Activated naive CD8-positive, alpha-beta T cell (primary cell): ENCODE measurements at regions not wholly inside any gene's neighbourhood (a gene's known extent, or its start where the extent isn't known, plus 50 kb on each side); places are given as distances from the start of the nearest gene placed in this dataset.

Experiments used
- H3K27ac Mint-ChIP-seq: one replicate; pipeline ENCODE4 v1.8.0; 2021; ENCODE audit warnings: mixed read lengths
- H3K27me3 Mint-ChIP-seq: one replicate; pipeline ENCODE4 v1.8.0; 2021; ENCODE audit warnings: mixed read lengths
- H3K36me3 Mint-ChIP-seq: one replicate; pipeline ENCODE4 v1.8.0; 2021; ENCODE audit warnings: mixed read lengths
- H3K4me1 Mint-ChIP-seq: one replicate; pipeline ENCODE4 v1.8.0; 2021; ENCODE audit warnings: low read depth, mixed read lengths
- H3K4me3 Mint-ChIP-seq: one replicate; pipeline ENCODE4 v1.8.0; 2021; ENCODE audit warnings: mild to moderate bottlenecking, mixed read lengths
- H3K9me3 Mint-ChIP-seq: one replicate; pipeline ENCODE4 v1.8.0; 2021; ENCODE audit warnings: low read depth, mixed read lengths

DNA sequence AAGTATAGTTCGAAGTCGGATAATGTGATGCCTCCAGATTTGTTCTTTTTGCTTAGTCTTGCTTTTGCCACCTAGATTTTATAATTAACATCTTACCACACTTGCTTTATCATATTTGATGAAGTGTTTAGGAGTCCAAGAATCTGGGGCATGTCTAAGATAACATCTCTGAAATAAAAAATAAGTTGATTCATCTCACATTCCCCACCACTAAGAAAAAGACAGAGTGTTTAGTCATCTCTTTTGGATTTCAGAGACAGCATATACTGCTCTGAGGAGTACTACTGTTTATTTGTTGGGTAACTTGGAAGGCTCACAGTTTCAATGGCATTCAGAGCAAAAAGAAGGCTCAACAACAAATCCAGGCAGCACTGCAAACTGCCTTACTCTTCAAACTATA, 324.2 kb upstream of the ATP11B start:
- Mint-ChIP-seq H3K27ac (no peak overlapping the region), H3K4me1 (no peaks in the 10 kb centered on the region), H3K27me3 (no peaks in the 10 kb centered on the region), H3K4me3 (no peak overlapping the region), H3K36me3 (no peaks in the 10 kb centered on the region), H3K9me3 (no peaks in the 10 kb centered on the region)

GRCh38 chr3:182470187-182470586, 323.1 kb upstream of the ATP11B start:
- Mint-ChIP-seq H3K36me3 (no peaks in the 10 kb centered on the region), H3K9me3 (no peaks in the 10 kb centered on the region), H3K27me3 (no peaks in the 10 kb centered on the region), H3K4me1 (no peaks in the 10 kb centered on the region), H3K4me3 (no peak overlapping the region), H3K27ac (no peak overlapping the region)

GRCh38 chr3:182473191-182473710, 320.1 kb upstream of the ATP11B start:
- H3K4me3 Mint-ChIP-seq: no peak overlapping the region
- no peaks in the 10 kb centered on the region for H3K9me3 Mint-ChIP-seq
- H3K36me3 Mint-ChIP-seq: no peaks in the 10 kb centered on the region
- H3K27ac Mint-ChIP-seq: no peak overlapping the region
- no peaks in the 10 kb centered on the region for H3K27me3 Mint-ChIP-seq
- H3K4me1 Mint-ChIP-seq: no peaks in the 10 kb centered on the region

DNA sequence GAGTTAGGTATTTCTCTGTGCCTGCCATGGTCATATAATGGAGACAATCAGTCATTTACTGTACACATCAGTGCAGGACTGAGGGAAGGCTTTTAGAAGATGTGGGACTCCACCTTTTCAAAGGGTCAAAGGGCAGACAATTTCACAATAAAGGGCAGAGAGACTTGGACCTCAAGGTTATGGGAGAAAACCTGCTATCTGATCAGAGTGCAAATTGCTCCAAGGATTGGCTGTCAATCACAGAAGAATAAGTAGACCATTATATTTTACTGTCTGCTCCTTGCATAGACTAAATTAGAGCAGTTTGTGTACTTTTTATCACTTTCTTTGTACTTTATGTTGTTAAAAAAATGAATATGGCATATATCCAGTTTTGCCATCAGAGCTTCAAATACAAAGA, 314.9 kb upstream of the ATP11B start:
- H3K27me3 Mint-ChIP-seq: no peaks in the 10 kb centered on the region

DNA sequence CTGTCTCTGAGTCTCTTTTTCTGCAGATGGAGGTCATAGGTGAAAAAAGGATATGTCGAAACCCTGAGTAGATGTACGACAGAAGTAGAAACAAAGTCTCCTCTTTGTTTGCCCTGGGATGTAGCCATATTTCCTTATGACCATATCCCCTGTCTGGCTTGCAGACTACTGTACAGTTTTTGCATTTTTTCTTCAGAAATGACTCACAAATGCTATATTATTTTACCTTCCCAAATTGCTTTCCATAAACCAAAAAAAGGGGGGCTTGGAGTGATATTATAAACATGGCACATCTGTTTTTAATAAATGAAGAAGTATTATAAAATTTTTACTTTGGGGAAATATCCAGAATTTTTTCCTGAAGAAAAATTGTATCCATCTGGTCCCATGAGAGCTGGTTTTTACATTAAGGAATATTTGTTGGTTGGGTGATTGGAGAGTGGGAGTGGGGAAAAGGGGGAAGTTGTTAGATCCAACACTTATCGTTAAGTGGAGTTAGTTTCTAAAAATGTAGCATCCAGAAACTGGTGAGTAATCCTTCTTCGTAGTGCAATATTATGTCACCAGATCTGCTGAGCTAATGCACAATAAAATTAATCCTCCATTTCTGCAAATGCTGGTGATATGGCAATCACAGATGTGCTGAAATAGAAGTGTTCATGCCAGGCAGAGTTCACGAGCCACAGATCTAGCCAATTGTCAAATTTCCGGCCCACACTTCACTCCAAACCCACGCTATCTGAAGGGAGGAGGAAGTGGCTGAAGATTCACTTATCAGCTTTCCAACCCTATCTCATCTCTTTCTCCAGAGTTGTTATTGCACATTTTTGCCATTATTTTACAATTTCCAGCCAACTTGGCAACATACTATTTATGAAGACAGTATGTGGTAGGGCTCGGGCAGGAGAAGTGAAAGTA, 313.6 kb upstream of the ATP11B start:
- Mint-ChIP-seq H3K27ac (no peak overlapping the region), H3K4me3 (no peak overlapping the region), H3K4me1 (no peaks in the 10 kb centered on the region), H3K27me3 (no peaks in the 10 kb centered on the region), H3K36me3 (no peaks in the 10 kb centered on the region), H3K9me3 (no peaks in the 10 kb centered on the region)

More for the DNA sequence above, 314.9 kb upstream of the ATP11B start:
- H3K4me3 Mint-ChIP-seq: no peak overlapping the region
- H3K9me3 Mint-ChIP-seq: no peaks in the 10 kb centered on the region
- H3K4me1 Mint-ChIP-seq: no peaks in the 10 kb centered on the region
- no peak overlapping the region for H3K27ac Mint-ChIP-seq
- no peaks in the 10 kb centered on the region for H3K36me3 Mint-ChIP-seq

- Mint-ChIP-seq H3K27ac (no peak overlapping the region), H3K4me1 (no peaks in the 10 kb centered on the region), H3K27me3 (no peaks in the 10 kb centered on the region), H3K36me3 (no peaks in the 10 kb centered on the region), H3K4me3 (no peak overlapping the region), H3K9me3 (no peaks in the 10 kb centered on the region)
These were observed 310.6 kb upstream of the ATP11B start for GRCh38 chr3:182482705-182483104.

DNA sequence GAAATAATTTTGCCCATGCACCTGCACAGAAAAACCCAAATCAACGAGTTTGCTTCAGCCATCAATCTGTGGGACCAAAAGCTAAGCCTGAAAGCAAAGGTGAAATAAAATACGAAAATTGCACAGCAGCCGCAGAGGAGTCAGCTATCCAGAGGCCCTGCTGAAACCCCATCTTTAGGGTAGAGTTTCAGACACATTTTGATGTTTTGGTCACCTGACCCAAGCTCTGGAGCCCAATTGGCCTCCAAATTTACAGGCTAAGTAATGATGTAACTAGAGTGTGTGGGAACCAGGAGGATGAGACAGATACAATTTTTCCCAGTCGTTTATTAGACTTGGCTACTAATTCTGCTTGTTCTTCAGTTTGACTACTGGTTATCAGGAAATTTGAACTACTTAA, 308.6 kb upstream of the ATP11B start:
- Mint-ChIP-seq H3K27me3 (no peaks in the 10 kb centered on the region), H3K27ac (no peak overlapping the region), H3K9me3 (no peaks in the 10 kb centered on the region), H3K4me1 (no peaks in the 10 kb centered on the region), H3K36me3 (no peaks in the 10 kb centered on the region), H3K4me3 (no peak overlapping the region)

DNA sequence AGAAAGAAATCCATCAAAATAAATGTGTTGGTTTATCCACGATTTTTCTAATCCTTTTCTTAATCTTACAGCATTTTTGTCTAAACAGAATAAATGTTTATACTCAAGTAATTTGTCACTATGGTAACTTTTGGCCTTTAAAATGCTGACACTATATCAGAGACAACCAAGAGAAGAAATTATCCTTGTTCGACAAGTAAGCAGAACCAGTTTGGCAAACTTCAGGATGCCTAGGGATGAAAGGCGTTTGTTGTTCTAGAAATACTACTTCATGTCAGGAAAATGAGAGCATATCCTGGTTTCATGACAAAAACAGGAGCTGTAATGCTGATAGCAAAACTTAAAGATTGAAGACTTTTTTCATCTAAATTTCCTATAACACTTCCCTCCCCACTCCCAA, 308.0 kb upstream of the ATP11B start:
- no peaks in the 10 kb centered on the region for H3K4me1 Mint-ChIP-seq
- no peaks in the 10 kb centered on the region for H3K36me3 Mint-ChIP-seq
- H3K27me3 Mint-ChIP-seq: no peaks in the 10 kb centered on the region
- H3K27ac Mint-ChIP-seq: no peak overlapping the region
- H3K4me3 Mint-ChIP-seq: no peak overlapping the region
- no peaks in the 10 kb centered on the region for H3K9me3 Mint-ChIP-seq

DNA sequence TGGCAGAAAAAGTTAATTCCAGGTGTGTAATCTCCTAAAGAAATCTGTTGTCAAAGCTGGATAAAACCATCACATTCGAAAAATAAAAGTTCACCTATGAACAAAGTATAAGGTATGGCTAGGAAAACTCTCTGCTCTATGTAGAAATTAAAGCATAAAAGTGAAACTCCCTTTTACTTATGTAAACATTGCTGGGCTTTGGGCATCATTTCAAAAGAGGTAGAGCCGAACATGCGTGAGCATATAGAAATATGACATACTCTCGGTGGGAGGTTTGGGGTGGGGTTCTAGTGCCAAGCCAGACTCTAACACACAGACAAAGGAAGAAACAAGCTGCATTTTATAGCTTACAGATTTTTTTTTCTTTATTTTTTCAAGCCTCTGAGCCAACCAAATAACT, 306.8 kb upstream of the ATP11B start:
- H3K4me3 Mint-ChIP-seq: no peak overlapping the region
- no peaks in the 10 kb centered on the region for H3K27me3 Mint-ChIP-seq
- H3K27ac Mint-ChIP-seq: no peak overlapping the region
- no peaks in the 10 kb centered on the region for H3K9me3 Mint-ChIP-seq
- H3K36me3 Mint-ChIP-seq: no peaks in the 10 kb centered on the region
- H3K4me1 Mint-ChIP-seq: no peaks in the 10 kb centered on the region

DNA sequence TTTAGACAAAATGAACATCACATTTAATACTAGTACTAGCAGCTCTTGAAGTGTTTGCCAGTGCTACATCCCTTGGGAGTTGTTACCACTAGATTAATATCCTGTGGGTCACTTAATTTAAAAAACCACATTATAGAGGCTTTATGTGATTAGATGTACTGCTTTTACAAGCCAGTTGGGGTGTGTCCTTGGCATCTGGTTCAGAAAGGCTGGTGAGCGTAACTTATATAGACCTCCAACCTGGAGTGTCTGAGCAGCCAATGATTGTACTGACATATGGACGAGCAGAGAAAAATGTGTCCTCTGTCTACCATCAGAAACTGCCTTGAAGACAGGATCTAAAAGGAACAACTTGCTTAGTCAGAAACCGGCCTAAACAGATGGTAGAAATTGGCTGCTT, 306.2 kb upstream of the ATP11B start:
- Mint-ChIP-seq H3K27ac (no peak overlapping the region), H3K4me1 (no peaks in the 10 kb centered on the region), H3K36me3 (no peaks in the 10 kb centered on the region), H3K27me3 (no peaks in the 10 kb centered on the region), H3K9me3 (no peaks in the 10 kb centered on the region), H3K4me3 (no peak overlapping the region)

- H3K36me3 Mint-ChIP-seq: no peaks in the 10 kb centered on the region
- H3K27ac Mint-ChIP-seq: no peak overlapping the region
- H3K4me1 Mint-ChIP-seq: no peaks in the 10 kb centered on the region
- H3K4me3 Mint-ChIP-seq: no peak overlapping the region
- no peaks in the 10 kb centered on the region for H3K27me3 Mint-ChIP-seq
- no peaks in the 10 kb centered on the region for H3K9me3 Mint-ChIP-seq
These were observed 305.7 kb upstream of the ATP11B start for GRCh38 chr3:182487611-182488010.

DNA sequence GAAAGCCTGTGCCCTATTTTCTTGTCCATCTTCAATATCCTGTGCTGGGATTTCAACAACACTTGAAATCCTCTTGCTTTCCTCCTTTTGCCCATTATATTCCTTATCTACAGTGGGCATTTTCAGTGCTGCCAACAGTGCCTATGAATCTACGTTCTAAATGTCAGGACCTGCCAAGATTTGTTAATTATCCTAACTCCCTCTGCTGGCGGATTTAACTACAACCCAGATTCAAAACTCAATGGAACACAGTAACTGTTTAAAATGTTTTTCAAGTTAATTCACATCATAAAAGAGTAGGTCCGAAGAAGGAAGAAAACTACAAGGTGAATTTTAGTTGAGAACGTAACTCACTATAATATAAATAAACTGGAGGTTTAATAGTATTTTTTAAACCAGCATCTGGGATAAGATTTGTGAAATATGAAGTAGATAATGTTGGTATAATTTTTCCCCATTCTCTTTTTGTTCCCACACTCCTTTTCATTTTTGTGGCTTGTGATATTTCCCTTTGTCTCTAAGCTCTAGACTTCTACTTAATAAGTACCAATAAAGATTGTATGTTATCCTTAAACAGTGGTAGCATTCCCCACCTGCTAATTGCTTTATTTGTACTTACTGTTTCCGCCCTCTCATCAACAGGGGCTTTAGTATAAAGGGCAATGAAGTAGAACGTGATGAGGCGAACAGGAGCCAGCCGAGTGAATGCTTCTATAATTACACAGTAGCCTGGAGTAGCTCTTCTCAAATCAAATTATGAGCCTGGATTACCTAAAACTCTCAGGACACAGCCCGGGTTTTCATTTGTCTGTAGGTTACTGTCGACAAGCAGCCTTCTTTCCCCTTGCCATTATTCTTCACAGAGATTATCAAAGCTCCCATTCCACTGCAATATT, 302.5 kb upstream of the ATP11B start:
- H3K36me3 Mint-ChIP-seq: no peaks in the 10 kb centered on the region
- no peak overlapping the region for H3K27ac Mint-ChIP-seq
- H3K9me3 Mint-ChIP-seq: no peaks in the 10 kb centered on the region
- H3K4me1 Mint-ChIP-seq: no peaks in the 10 kb centered on the region
- H3K4me3 Mint-ChIP-seq: no peak overlapping the region
- peaks cover 1% of the 10 kb centered on the region for H3K27me3 Mint-ChIP-seq

DNA sequence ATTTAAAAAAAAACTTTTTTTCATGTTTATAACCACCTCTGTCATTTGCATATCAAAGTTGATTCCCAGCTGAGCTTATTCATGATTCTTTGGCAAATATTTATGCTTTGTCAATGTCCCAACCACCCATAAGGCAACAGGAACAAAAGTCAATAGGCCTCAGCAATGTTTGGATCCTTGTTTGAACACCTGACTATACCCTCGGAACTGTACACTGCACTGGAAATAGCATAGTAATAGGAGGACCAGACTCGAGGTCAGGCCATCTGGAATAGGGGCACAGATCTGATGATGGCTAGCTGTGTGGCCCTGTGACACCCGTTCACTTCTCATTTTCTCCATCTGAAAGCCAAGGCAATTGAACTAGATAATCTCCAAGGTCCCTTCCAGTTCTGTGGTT, 301.7 kb upstream of the ATP11B start:
- Mint-ChIP-seq H3K9me3 (no peaks in the 10 kb centered on the region), H3K27ac (no peak overlapping the region), H3K4me3 (no peak overlapping the region), H3K27me3 (peaks cover 1% of the 10 kb centered on the region), H3K36me3 (no peaks in the 10 kb centered on the region), H3K4me1 (no peaks in the 10 kb centered on the region)

DNA sequence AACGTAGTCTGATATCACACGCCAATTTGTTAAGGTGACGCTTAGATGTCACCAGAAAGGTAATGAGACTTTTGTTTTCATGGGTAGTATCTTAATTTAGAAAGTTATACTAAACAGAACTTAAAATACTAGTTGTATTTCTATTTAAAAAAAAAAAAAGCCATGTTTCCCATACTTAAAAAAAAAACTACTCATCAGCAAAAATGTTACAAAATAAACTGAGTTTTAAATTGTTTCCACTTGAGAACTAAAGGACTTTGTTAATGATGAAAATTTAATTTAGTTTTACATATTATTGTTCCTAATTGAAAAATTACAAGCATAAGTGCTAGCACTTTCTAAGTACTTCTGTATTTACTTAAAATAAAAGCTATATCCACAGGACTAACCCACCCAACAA, 300.8 kb upstream of the ATP11B start:
- no peaks in the 10 kb centered on the region for H3K9me3 Mint-ChIP-seq
- H3K4me1 Mint-ChIP-seq: no peaks in the 10 kb centered on the region
- no peak overlapping the region for H3K4me3 Mint-ChIP-seq
- no peak overlapping the region for H3K27ac Mint-ChIP-seq
- H3K36me3 Mint-ChIP-seq: no peaks in the 10 kb centered on the region
- H3K27me3 Mint-ChIP-seq: peaks cover 1% of the 10 kb centered on the region

- Mint-ChIP-seq H3K9me3 (no peaks in the 10 kb centered on the region), H3K27ac (no peak overlapping the region), H3K36me3 (no peaks in the 10 kb centered on the region), H3K27me3 (no peaks in the 10 kb centered on the region), H3K4me3 (no peak overlapping the region), H3K4me1 (no peaks in the 10 kb centered on the region)
These were observed 293.0 kb upstream of the ATP11B start for GRCh38 chr3:182500289-182500688.
